ENCODE measurements at regions not wholly inside any gene's neighbourhood (a gene's known extent, or its start where the extent isn't known, plus 50 kb on each side); places are given as distances from the start of the nearest gene placed in this dataset.
"Not testable (repeated sequence)": the region's sequence is repeated elsewhere in the genome, so short reads cannot be mapped to it uniquely, and the experiment has no call there.

GRCh38 chr14:30450631-30451545 lies 108.1 kb upstream of the G2E3 start:
- DNase-seq, result no peak

GRCh38 chr14:30456296-30456695 lies 102.7 kb upstream of the G2E3 start:
- DNase-seq, result no peak

- DNase-seq, result no peak
Observed at GRCh38 chr14:30462358-30462757, 96.6 kb upstream of the G2E3 start.

GRCh38 chr14:30464481-30464880 lies 94.5 kb upstream of the G2E3 start:
- no peak for DNase-seq

- no peak for DNase-seq
Observed at GRCh38 chr14:30468354-30468753, 90.6 kb upstream of the G2E3 start.

- DNase-seq, result no peak
Observed at GRCh38 chr14:30471980-30472379, 87.0 kb upstream of the G2E3 start.

- not testable (repeated sequence) for DNase-seq
Observed at GRCh38 chr14:30473846-30474696, 84.9 kb upstream of the G2E3 start.

GRCh38 chr14:30482276-30482675 lies 76.7 kb upstream of the G2E3 start:
- no peak for DNase-seq

- DNase-seq, result no peak
Observed at GRCh38 chr14:30484201-30484600, 74.8 kb upstream of the G2E3 start.

GRCh38 chr14:30484976-30485375 lies 74.0 kb upstream of the G2E3 start:
- DNase-seq, result no peak

GRCh38 chr14:30496852-30497251 lies 62.1 kb upstream of the G2E3 start:
- DNase-seq, result no peak

- no peak for DNase-seq
Observed at GRCh38 chr14:30499358-30499757, 59.6 kb upstream of the G2E3 start.

- DNase-seq, result no peak
Observed at GRCh38 chr14:30500222-30500621, 58.7 kb upstream of the G2E3 start.

- DNase-seq, result no peak
Observed at GRCh38 chr14:30507209-30507608, 51.7 kb upstream of the G2E3 start.

Measured in inflammatory macrophage treated with lipopolysaccharide for 1 hour (primary cell).